ENCODE measurements at regions not wholly inside any gene's neighbourhood (a gene's known extent, or its start where the extent isn't known, plus 50 kb on each side); places are given as distances from the start of the nearest gene placed in this dataset.

DNA sequence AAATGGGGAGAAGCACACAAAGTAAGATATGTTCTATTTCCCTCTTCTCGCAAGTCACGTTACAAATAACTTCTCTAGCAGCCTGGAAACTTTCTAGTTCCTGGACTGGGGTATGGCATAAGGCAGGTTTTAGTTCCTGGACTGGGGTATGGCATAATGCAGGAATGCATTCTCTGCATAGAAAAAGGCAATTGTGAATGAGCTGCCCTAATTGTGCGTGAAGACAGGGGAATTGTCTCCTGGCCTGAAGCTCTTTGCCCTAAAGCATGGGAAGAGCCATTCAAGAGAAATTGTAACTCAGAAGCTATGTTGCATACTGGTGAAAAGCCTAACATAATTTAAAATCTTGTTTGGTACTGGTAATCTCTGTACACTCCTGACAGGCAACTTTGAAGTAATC is 54.3 kb upstream of the CBLB start:
- no peak for DNase-seq (ENCODE audit: low read depth in 2 of 2)

GRCh38 chr3:105927741-105928140 is 58.9 kb upstream of the CBLB start:
- no peak for DNase-seq (ENCODE audit: low read depth in 2 of 2)

DNA sequence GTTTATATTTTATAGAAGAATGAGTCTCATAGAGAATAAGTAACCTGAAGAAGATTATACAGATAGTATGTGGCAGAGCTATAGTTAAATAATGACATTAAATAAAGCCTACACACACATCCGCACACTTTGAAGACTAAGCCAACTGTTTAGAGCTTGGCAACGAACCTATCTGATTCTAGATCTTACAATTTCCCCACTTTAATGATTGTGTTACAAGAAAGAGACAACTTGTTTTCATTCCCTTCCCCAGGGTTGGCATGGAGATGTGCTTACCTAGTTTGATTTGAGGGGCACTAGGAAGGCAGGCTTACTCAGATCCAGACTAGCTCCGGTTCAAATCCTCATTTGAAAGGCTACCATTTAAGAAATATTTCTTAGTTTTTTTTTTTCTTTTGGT is 61.9 kb upstream of the CBLB start:
- DNase-seq (ENCODE audit: low read depth in 2 of 2): peak; percentile 32 to 80

DNA sequence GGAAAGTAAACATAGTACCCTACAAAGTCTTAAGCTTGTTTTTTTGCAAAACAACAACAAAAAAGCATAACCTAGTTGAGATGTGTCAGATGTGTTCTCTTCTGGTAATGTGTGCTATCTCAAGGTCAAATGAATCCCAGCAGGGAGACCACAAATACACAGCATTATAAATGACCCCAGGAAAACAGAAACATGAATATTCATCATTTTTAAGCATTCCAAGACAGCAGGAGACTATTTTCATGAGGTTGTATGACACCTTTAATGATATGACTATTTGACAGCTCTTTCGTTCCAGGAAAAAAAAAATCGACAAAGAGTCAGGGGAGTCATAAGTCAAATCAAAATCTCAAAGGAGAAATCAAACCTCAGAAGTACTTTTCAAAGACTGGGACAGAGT is 62.7 kb upstream of the CBLB start:
- DNase-seq (ENCODE audit: low read depth in 2 of 2): no peak

DNA sequence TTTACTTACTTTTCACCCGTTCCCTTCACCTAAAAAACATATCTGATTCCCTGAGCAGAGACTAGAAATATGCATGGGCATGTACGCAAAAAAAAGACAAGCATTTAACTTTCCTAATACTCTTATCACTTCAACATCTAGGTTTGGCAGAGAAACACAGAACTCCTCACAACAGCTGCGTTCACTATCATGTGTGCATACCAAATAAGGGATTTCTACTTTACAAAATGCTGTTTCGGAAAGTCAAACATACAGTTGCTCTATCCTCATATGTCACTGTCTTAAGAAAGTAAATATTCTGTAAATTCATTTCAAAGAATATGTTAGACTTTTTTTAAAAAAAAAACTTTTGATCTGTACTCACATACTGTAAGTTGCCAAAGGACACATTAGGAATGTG is 65.1 kb upstream of the CBLB start:
- no peak for DNase-seq (ENCODE audit: low read depth in 2 of 2)

- peak; percentile 10 to 11 for DNase-seq (ENCODE audit: low read depth in 2 of 2)
Measured at GRCh38 chr3:105938101-105938500, 69.3 kb upstream of the CBLB start.

DNA sequence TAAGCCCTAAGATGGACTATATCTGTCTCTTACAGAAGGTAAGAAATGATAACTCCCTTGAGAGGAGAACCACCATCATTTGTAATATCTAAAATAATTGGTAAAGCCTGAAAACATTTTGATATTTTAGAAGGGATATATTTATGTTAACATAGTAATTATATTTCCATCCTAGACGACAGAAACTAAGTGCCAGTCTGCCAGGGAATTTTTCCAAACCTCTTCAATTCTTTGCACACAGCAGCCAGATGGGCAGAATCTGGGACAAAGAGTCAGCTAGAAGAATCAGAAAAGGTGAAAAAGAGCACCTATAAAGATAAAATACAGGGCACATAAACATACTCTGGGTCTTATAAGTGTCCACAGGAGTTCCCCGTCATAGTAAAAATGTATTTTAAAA is 70.0 kb upstream of the CBLB start:
- DNase-seq (ENCODE audit: low read depth in 2 of 2): no peak

DNA sequence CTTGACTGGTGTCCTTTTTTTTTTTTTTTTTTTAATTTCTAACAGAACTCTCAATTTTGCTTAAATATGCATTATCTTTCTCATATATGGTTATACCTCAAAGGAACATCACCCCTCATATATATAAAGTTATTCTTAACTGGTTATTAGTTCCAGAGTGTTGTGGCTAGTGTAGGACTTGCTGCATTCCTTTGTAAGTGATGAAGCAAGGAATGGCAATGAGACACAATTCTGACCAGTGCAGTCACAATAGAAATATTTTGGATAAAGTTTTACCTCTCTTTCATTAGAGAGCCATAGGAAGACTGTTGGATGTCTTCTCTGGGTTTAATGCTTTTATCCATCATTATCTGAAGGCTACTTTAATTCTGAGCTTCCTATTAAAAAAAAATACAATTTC is 75.5 kb upstream of the CBLB start:
- DNase-seq (ENCODE audit: low read depth in 2 of 2): no peak

DNA sequence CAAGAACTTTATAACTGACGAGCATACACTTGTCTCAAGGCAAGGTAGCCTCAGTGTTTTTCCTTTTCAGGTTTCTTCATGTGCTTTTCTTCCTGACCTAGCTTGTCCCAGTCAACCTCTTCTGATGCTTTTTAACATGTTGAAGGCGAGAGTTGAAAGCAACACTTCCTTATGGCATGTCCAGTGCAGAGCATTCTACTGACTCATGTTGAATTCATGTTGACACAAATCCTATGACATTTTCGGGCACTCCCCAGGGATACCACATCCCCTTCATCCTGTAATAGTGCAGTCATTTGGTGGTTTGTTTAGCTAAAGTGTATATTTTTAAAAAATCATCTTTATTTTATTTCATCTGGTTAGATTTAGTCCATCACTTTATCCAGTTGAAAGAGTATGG is 75.9 kb upstream of the CBLB start:
- DNase-seq (ENCODE audit: low read depth in 2 of 2): no peak

DNA sequence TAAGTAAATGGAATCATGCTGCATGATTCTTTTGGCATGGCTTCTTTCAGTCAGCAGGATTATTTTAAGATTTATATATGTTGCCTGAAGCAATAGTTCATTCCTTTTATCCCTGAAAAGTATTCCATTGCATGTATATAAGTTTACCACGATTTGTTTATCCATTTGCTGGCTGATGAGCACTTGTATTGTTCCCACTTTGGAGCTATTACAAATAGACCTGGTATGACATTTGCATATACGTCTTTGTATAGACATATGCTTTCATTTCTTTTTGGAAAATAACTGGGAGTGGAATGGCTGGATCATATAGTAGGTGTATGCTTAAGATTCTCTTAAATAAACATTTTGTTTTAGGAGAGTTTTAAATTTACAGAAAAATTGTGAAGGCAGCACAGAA is 79.3 kb upstream of the CBLB start:
- no peak for DNase-seq (ENCODE audit: low read depth in 2 of 2)

- DNase-seq (ENCODE audit: low read depth in 2 of 2): no peak
Measured at GRCh38 chr3:105950881-105951600, 82.2 kb upstream of the CBLB start.

DNA sequence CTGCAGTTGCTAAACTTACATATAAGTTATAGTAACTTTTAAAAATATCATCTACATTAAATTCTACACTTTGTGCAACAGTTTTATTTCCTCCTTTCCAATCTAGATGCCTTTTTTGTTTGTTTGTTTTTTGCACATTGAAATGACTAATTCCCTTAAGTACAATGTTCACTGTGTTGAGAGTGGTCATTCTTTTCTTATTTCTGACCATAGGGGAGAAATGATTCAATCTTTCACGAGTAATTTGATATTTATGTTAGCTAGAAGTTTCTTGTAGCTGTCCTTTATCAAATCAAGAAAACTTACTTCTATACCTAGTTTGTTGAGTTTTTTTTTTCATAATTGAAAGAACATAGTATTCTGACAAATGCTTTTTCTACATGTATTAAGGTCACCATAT is 85.0 kb upstream of the CBLB start:
- DNase-seq (ENCODE audit: low read depth in 2 of 2): no peak

DNA sequence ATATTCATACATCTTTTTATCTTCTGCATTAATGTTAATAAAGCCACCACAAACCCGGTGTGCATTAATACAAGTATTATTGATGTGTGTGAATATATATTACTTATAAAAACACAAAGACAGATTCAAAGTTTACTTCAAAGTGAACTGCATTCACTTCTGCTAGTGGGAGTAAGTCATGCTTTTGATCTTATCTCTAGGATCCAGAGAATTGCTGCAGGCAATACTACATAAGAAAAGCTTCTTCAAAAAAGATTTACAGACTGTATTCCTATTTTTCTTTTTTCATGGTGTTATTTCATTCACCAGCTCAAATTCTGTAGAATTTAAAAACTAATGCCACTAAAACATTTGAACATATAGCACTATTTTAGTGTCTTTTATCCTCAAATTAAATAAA is 87.5 kb upstream of the CBLB start:
- DNase-seq (ENCODE audit: low read depth in 2 of 2): no peak

- DNase-seq (ENCODE audit: low read depth in 2 of 2): no peak
Measured at GRCh38 chr3:105957722-105958121, 88.9 kb upstream of the CBLB start.

- no peak for DNase-seq (ENCODE audit: low read depth in 2 of 2)
Measured at GRCh38 chr3:105958237-105959000, 89.6 kb upstream of the CBLB start.

DNA sequence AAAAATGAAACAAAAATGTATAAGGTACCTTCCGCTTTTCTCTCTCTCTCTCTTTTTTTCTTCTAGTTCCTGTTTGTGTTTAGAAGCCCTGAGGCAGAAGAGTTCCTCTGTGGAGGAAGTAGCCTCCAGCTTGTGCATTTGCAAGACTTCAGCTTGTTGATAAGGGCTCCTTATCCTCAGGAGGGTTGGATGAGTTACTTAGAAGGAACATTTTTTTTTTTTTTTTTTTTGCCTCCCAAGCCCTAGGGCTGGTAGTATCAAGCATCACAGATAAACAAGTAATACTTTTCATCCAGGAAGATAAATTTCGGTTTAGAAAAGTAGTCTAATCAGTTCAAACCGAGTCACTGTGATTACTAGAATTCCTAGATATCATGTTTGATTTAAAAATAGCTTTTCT is 91.0 kb upstream of the CBLB start:
- DNase-seq (ENCODE audit: low read depth in 2 of 2): no peak

GRCh38 chr3:105960381-105960780 is 91.6 kb upstream of the CBLB start:
- no peak for DNase-seq (ENCODE audit: low read depth in 2 of 2)

GRCh38 chr3:105963161-105963560 is 94.3 kb upstream of the CBLB start:
- no peak for DNase-seq (ENCODE audit: low read depth in 2 of 2)

- peak in 1 of 2 donors; percentile 65 for DNase-seq (ENCODE audit: low read depth in 2 of 2)
Measured at GRCh38 chr3:105965384-105965783, 96.6 kb upstream of the CBLB start.

DNA sequence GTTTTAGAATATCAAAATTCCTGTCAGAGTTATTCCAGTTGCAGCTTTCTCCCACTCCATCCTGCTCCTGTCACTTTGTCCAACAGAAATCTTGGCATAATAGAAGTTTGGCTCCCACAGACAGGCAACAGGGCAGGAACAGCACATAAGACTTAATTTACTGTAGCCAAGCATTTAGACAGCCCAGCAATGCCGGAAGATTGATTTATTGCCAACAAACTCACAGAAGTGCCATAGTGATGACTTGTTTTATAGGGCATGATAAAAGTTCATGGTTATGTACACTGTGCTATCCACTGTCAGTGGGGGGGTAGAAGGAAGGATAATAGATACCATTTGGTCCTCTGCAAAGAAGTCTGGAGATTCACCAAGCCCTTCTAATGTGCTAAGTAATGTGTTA is 98.3 kb upstream of the CBLB start:
- DNase-seq (ENCODE audit: low read depth in 2 of 2): peak; percentile 10 to 54

DNA sequence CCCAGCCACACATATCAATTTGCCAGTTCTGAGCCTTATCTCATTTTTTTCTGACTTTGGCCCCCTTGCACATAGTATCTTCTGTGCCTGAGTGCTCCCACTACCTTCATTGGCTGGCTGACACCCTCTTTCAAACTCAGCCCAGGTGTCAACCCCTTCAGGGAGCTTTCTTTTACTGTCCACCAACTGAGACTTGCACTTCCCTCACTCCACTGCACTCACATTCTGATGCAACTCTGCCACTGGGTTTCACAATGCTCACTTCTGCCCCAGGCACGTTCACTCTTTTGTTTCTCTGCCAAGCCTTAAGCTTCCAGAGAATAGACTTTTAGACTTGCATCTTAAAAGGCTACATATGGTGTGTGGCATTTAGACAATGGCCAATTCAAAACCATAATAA is 101.5 kb upstream of the CBLB start:
- DNase-seq (ENCODE audit: low read depth in 2 of 2): no peak

DNA sequence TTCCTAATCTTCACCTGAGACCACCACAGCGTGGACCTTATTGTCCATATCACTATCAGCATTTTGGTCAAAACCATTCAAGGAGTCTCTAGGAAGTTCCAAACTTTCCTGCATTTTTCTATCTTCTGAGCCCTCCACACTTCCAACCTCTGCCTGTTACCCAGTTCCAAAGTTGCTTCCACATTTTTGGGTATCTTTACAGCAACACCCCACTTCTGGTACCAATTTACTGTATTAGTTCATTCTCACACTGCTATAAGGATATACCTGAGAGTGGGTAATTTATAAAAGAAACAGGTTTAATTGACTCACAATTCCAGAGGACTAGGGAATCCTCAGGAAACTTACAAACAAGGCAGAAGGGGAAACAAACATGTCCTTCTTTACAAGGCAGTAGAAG is 103.3 kb upstream of the CBLB start:
- DNase-seq (ENCODE audit: low read depth in 2 of 2): no peak

- DNase-seq (ENCODE audit: low read depth in 2 of 2): no peak
Measured at GRCh38 chr3:105974381-105974780, 105.6 kb upstream of the CBLB start.
